Tibial artery (tissue), 4 donors: ENCODE measurements at regions not wholly inside any gene's neighbourhood (a gene's known extent, or its start where the extent isn't known, plus 50 kb on each side); places are given as distances from the start of the nearest gene placed in this dataset.
A peak's percentile ranks its signal among the peaks of the same experiment; 100 is the strongest.

Experiments
- DNase-seq, 2 donors: peaks; one replicate each; pipeline ENCODE4 v3.0.0-alpha.2; 2019
- H3K27ac ChIP-seq, 2 donors: fragments of 200-600 bp; sonication (generic) in 1 of 2; 1 replicate in 1 of 2; 2 replicates in 1 of 2; pipeline ENCODE4 v1.5.1; 2018 to 2019; ENCODE audit warnings: mild to moderate bottlenecking in 1 of 2
- H3K27me3 ChIP-seq, 2 donors: fragments of 200-600 bp; sonication (generic) in 1 of 2; one replicate each; pipeline versions ENCODE4 v1.5.1 to v1.6.0; 2016 to 2019
- H3K36me3 ChIP-seq, 3 donors: fragments of 200-600 bp; sonication (generic) in 2 of 3; one replicate each; pipeline ENCODE4 v1.5.1; 2016 to 2019; ENCODE audit warnings: mild to moderate bottlenecking in 2 of 3
- H3K4me1 ChIP-seq, 4 donors: fragments of 200-600 bp; sonication (generic) in 2 of 4; 1 replicate in 3 of 4; 2 replicates in 1 of 4; pipeline ENCODE4 v1.5.1; 2016 to 2019
- H3K4me3 ChIP-seq, 2 donors: fragments of 200-600 bp; sonication (generic) in 1 of 2; 1 replicate in 1 of 2; 2 replicates in 1 of 2; pipeline ENCODE4 v1.5.1; 2018 to 2019; ENCODE audit warnings: mild to moderate bottlenecking in 2 of 2
- H3K9me3 ChIP-seq, 3 donors: fragments of 200-600 bp; sonication (generic) in 1 of 3; one replicate each; pipeline ENCODE4 v1.5.1; 2016 to 2019
- CTCF ChIP-seq, 2 experiments: fragments of 200-600 bp in 1 of 2; fragments of 450-650 bp in 1 of 2; IDR thresholded peaks; one replicate each; pipeline ENCODE4 v1.5.1; 2017 to 2019; ENCODE audit warnings: antibody characterized with exemption in 2 of 2, mild to moderate bottlenecking in 1 of 2, moderate library complexity in 1 of 2
- intact Hi-C: fragments of 100-400 bp; cut with DNase I; formaldehyde crosslinking; loops from one replicate; pipeline ENCODE4 v1.15.0; 2023; ENCODE audit warnings: low total_unique reads

- Histone ChIP-seq H3K9me3 (peaks cover 0 to 2% (median 0%) of the 10 kb centered on the region in 3 donors), H3K27ac (no peak overlapping the region), H3K36me3 (no peaks in the 10 kb centered on the region), H3K4me3 (no peak overlapping the region), H3K4me1 (no peaks in the 10 kb centered on the region), H3K27me3 (no peaks in the 10 kb centered on the region)
- intact Hi-C loops = no loop called here
- no peak for DNase-seq
- no peak for TF ChIP-seq CTCF (IDR thresholded peaks at IDR 0.05)
These were observed 180.1 kb upstream of the PRMT6 start for GRCh38 chr1:106876384-106876783.

GRCh38 chr1:106879538-106879937 lies 176.9 kb upstream of the PRMT6 start:
- H3K27ac ChIP-seq = no peak overlapping the region

GRCh38 chr1:106880226-106880625 lies 176.2 kb upstream of the PRMT6 start:
- no peaks in the 10 kb centered on the region for H3K36me3 ChIP-seq
- no peak for TF ChIP-seq CTCF (IDR thresholded peaks at IDR 0.05)
- no peaks in the 10 kb centered on the region for H3K4me1 ChIP-seq
- no peak overlapping the region for H3K27ac ChIP-seq
- no peaks in the 10 kb centered on the region for H3K9me3 ChIP-seq
- intact Hi-C loops = no loop called here
- no peaks in the 10 kb centered on the region for H3K27me3 ChIP-seq
- DNase-seq = no peak
- H3K4me3 ChIP-seq = no peak overlapping the region

More at GRCh38 chr1:106879538-106879937, 176.9 kb upstream of the PRMT6 start:
- Histone ChIP-seq H3K36me3 (no peaks in the 10 kb centered on the region), H3K4me1 (no peaks in the 10 kb centered on the region), H3K9me3 (no peaks in the 10 kb centered on the region), H3K27me3 (no peaks in the 10 kb centered on the region), H3K4me3 (no peak overlapping the region)
- no peak for TF ChIP-seq CTCF (IDR thresholded peaks at IDR 0.05)
- peak in 1 of 2 donors; percentile 18 for DNase-seq
- intact Hi-C loops = no loop called here

- Histone ChIP-seq H3K36me3 (no peaks in the 10 kb centered on the region), H3K9me3 (no peaks in the 10 kb centered on the region), H3K27me3 (no peaks in the 10 kb centered on the region), H3K27ac (no peak overlapping the region), H3K4me1 (no peaks in the 10 kb centered on the region), H3K4me3 (no peak overlapping the region)
- no peak for TF ChIP-seq CTCF (IDR thresholded peaks at IDR 0.05)
- no peak for DNase-seq
- intact Hi-C loops = no loop called here
These were observed 173.3 kb upstream of the PRMT6 start for GRCh38 chr1:106883208-106883607.

GRCh38 chr1:106889059-106889458 lies 167.4 kb upstream of the PRMT6 start:
- H3K4me3 ChIP-seq = no peak overlapping the region
- H3K27me3 ChIP-seq = no peaks in the 10 kb centered on the region
- DNase-seq = no peak
- H3K36me3 ChIP-seq = no peaks in the 10 kb centered on the region
- H3K4me1 ChIP-seq = no peaks in the 10 kb centered on the region
- intact Hi-C loops = no loop called here
- no peaks in the 10 kb centered on the region for H3K9me3 ChIP-seq
- H3K27ac ChIP-seq = no peak overlapping the region
- TF ChIP-seq CTCF (IDR thresholded peaks at IDR 0.05) = no peak

- no peak for TF ChIP-seq CTCF (IDR thresholded peaks at IDR 0.05)
- no peaks in the 10 kb centered on the region for H3K27me3 ChIP-seq
- no peaks in the 10 kb centered on the region for H3K4me1 ChIP-seq
- H3K27ac ChIP-seq = no peak overlapping the region
- H3K9me3 ChIP-seq = no peaks in the 10 kb centered on the region
- DNase-seq = no peak
- H3K4me3 ChIP-seq = no peak overlapping the region
- intact Hi-C loops = no loop called here
- no peaks in the 10 kb centered on the region for H3K36me3 ChIP-seq
These were observed 166.9 kb upstream of the PRMT6 start for GRCh38 chr1:106889583-106889982.
